Caki2 (cell line): ENCODE measurements at regions not wholly inside any gene's neighbourhood (a gene's known extent, or its start where the extent isn't known, plus 50 kb on each side); places are given as distances from the start of the nearest gene placed in this dataset.

Source experiments
- DNase-seq: peaks from one replicate; pipeline ENCODE4 v3.0.0-alpha.2; 2015; ENCODE audit warnings: low read depth
- in situ Hi-C: cut with HindIII; loops from 2 replicates; pipeline ENCODE4 v1.10.0; 2016; ENCODE audit warnings: low sequenced_read_pairs, low pct_unique_long_range_greater_than_20kb, mixed read lengths

DNA sequence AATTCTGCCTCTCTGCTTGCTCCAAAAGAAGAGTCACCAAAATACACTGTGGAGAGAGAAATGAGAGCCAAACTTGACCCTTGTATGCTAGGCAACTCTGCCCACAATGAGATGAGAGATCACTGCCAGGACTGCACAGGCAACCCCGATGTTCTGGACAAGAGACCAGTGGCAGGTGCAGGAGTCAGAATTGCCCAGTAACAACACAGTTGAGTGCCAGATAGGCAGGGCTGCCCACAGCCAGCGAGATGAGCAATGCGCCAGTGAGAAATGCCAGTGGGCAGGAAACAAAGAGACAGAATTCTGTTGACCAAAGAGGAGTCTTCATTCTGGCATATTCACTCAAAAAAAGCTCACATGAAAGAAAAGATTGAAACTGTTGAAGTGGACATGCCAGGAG lies 570.7 kb downstream of the CAAP1 start:
- in situ Hi-C loops: no loop called here
- DNase-seq: no peak

DNA sequence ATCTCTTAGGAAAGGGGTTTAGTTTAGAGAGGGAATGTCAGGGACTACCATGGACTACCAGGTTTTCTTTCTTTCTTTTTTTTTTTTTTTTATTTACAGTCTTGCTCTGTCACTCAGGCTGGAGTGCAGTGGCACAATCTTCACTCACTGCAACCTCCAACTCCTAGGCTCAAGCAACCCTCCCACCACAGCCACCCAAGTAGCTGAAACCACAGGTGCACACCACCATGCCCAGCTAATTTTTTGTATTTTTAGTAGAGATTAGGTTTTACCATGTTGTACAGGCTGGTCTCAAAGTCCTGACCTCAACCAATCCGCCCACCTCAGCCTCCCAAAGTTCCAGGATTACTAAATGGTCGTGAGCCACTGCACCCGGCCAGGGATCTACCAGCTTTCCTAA lies 572.7 kb downstream of the CAAP1 start:
- in situ Hi-C loops: no loop called here
- DNase-seq: no peak

DNA sequence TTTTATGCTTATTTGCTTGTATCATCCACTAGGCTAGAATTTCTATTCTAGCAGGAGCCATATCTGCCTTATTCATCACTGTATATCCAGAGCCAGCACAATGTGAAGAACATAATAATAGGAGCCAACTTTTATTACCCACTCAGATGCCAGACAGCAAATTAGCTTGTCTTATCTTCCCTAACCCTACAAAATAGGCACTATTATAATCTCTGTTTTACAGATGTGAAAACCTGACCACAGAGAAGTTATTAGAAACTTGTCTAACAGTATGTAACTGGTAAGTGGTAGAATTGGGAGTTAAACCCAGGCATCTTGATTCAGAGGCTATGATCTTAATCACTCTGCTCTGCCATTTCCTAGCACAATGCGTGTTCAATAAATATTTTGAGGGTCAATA lies 579.5 kb downstream of the CAAP1 start:
- no peak for DNase-seq
- in situ Hi-C loops: no loop called here

DNA sequence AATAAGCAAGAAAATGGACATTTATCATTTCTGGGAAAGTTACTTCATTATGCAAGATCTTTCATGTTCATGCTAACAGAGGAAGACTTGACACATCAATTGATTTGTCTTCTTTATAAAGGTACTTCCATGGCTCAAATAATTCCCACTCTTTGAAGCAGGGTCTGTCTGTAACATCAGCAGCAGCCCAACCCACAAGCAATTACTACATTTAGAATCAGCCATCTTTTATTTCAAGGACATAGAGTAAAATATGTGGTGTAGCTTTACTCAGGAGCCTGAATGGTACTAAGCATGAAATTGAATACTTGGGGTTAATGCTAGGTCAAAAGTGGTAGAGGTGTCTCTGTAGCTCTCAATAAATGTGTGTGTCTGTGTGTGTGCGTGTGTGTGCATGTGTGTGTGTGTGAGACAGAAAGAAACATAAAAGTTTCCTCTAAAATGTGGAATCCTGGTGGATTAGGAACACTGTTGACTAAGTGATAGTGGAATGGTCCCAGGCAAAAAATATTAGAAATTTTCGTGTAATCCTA lies 581.1 kb downstream of the CAAP1 start:
- no peak for DNase-seq
- in situ Hi-C loops: no loop called here

DNA sequence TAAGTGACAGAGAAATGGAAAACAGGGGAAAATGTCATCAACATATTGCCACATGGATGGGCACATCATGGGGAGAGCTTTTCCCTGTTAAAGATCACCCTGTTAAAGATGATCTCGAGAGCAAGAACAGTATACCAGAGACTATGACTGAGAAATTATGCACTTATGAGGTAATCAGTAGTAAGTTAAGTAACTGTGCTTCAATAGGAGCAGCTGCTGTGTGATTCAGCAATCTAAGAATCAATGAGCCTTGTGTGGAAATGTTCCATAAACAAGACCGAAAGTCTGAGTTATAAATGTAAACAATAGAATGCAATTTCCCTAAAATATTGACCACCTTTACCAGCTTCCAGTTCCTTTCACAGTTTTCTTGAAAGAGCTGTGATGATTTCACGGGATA lies 582.3 kb downstream of the CAAP1 start:
- DNase-seq: no peak
- in situ Hi-C loops: no loop called here

DNA sequence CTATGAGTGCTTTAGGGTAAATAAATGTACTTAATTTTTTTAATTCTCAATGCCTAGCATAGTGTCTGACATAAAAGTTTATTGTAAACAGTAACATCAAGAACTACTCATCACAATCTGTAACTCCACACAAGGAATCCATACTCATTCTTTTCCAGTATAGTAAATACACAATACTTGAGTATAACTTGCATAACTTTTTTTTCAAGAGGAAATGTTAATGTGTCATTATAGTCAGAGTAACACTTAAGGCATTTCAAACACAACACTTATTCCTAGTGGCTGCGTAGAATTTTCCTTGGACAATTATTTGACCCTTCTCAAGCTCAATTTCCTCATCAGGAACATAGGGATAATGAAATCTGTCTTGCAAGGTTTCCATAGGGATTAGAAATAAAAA lies 584.3 kb downstream of the CAAP1 start:
- DNase-seq: no peak
- in situ Hi-C loops: no loop called here

DNA sequence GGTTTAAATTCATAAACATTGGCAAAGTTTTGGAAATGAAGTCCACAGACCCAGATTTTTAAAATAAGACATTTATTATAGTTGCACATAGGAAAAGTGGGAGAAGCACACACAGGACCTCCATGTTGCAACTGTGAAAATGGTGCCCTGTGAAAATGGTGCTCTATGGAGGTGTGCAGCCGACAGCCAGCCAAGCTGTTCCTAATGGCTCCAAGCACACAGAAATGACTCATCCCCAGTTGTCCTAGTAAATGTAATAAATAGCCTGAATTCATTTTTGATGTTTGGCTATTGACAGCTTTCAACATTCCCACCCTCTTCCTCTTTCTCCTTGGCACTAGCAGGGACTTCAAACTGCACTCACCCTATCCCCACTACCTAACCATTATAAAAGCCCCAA lies 590.9 kb downstream of the CAAP1 start:
- in situ Hi-C loops: no loop called here
- DNase-seq: no peak

DNA sequence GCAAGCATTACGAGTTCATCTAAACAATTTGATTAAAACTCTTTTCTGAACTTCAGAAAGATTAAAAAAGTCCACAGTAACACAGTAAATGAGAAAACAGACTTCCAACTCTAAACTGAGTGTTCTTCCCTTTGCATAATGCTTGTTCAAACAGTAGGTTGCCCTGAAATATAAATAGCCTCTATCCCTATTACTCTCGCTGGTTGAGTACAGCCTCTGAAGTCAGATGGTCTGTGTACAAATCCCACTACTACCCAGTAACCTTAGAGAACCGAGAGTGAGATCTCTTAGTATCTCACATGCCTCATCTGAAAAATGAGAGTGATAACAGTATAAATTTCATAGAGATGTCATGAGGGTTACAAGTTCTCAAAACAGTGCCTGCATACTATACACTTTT lies 591.6 kb downstream of the CAAP1 start:
- no peak for DNase-seq
- in situ Hi-C loops: no loop called here

DNA sequence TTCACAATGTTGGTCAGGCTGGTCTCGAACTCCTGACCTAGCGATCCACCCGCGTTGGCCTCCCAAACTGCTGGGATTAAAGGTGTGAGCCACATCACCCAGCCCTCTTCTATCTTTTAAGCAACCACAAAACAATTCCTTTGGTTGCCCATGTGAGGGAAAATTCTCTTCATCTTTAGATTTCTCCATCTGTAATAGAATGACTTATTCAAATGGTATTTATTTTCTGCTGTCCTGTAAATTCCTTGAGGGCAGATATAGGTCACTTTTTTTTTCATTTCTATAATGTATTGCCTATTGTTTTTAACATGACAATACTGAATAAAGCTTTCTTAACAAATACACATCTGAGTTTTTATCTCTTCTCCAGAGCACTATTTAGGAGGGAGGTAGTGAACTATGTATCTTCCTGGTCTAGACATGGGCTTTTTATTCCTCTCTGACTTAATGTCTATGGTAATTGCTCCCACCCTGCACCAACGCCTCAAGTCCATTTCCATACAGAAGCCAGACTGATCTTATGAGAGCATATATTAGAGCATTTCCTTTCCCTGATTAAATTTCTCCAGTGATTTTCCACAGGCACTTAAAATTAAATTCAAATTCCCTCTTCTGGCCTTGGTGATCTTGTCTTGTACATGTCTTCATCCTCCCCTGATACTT lies 595.6 kb downstream of the CAAP1 start:
- DNase-seq: no peak

DNA sequence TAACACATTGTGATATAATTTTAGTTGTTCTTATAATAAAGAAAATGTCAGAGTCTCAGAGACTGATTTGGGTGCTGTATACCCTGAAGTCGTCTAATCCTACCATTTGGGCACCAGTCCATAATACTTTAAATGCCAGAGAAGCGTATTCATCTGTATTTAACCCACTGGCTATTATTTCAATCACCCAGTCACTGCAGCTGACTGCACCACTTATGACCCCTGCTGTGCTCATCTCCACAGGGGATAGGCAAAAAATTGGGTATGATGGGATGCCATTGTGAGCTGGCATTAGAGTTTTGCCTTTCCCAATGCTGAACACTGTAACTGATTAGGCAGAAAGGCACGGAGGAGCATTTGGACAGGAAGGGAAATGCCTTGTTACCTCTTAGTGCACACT lies 599.7 kb downstream of the CAAP1 start:
- in situ Hi-C loops: no loop called here

More for the DNA sequence above, 595.6 kb downstream of the CAAP1 start:
- in situ Hi-C loops: no loop called here

DNA sequence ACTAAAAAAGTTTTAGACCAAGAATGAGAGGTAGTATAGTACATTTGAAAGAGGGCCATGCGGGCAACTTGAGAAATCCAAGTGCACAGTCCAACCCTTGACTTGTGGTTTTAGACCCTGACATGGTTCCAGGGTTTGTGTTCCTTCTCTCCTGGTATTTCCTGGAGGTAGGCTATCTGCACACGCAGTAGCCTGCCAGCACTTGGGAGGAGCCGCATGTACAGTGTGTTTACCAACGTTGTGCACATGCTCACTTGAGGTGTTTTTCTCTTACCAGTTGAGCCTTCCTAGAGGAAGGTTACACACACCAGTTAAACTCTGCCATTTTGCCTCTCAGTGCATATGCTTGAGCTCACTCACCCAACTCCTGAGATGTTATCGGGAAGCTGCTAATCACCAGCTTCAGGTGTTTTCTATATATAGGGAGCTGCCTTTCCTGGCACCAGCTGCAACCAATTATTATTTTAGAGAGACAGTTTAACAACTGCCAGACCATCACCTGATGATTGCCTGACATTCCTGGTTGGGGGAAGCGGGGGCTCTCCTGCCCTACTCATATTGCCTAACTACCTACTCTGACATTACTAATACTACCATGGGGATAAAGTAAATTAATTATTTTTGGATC lies 593.4 kb upstream of the TUSC1 start:
- no peak for DNase-seq
- in situ Hi-C loops: no loop called here

More for the DNA sequence above, 599.7 kb downstream of the CAAP1 start:
- DNase-seq: peak; percentile 68

DNA sequence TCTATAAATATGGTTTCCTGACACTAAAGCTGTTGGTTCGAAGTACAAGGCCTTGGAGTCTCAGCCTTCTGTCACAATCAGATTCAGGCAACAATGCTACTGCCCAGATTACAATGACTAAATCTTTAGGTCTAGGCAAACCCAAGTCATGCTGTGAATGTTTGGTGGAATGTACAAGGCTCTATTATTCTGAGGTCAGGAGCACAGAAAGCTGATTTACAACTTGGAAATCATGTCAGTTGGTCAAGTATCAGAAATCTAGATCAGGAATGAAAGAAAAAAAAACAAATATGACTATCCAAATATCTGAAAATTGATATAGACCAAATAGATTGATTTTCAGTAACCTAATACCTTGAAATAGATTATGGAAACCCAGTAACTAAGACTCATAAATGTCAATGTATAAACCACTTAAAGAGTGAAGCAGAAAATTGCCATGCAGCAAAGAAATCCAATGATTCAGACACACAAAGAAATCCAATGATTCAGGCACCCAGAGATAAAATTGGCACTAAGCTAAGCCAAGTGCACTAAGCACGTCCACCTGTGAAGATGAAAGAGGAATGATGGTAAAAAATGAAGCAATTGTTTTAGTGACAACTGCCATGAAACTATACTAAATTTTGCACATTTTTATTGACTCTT lies 588.0 kb upstream of the TUSC1 start:
- DNase-seq: no peak
- in situ Hi-C loops: no loop called here

DNA sequence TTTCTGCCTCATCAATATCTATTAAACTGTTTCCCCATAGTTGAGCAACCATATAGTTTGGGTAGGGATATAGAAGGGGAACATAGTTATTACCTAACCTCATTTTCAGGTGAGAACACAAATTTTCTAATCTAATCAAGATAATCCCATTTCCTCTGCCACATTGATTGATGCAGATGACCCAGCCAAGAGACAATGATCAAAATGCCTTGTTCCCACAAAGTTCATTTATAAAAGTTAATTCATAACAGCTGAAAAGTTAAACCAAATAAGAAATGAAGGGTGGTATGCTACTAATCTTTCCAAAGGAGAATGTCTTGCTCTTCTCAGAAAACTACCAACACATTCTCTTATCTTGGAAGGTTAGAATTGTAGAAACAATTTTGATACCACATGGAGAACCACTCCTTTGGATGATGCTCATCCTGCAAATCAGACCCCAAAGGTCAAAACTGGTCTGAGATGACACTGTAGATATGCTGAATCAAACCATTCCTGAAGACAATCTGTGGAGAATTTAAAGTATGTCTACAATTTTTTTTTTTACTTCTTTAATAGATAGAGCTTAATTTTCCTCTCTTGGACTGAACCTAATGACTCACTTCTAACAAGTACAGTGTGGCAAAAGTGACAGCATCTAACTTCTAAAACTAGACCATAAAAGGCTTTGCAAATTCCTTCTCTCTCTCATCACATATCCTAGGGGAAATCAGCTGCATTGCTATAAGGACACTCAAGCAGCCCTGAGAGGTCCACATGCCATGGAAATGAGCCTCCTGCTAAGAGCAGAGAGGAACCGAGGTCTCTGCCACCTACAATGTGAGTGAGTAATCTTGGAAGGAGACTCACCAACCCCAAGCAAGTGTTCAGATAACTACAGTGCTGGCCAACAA lies 586.7 kb upstream of the TUSC1 start:
- peak; percentile 71 for DNase-seq
- in situ Hi-C loops: no loop called here

DNA sequence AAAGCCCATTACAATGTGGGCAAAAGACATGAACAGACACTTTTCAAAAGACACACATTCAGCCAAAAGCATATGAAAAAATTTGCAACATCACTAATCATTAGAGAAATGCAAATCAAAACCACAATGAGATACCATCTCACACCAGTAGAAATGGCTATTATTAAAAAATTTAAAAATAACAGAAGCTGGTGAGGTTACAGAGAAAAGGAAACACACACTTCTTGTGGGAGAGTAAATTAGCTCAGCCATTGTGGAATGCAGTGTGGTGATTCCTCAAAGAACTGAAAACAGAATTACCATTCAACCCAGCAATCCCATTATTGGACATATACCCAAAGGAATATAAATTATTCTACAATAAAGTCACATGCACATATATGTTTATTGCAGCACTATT lies 585.2 kb upstream of the TUSC1 start:
- in situ Hi-C loops: no loop called here

DNA sequence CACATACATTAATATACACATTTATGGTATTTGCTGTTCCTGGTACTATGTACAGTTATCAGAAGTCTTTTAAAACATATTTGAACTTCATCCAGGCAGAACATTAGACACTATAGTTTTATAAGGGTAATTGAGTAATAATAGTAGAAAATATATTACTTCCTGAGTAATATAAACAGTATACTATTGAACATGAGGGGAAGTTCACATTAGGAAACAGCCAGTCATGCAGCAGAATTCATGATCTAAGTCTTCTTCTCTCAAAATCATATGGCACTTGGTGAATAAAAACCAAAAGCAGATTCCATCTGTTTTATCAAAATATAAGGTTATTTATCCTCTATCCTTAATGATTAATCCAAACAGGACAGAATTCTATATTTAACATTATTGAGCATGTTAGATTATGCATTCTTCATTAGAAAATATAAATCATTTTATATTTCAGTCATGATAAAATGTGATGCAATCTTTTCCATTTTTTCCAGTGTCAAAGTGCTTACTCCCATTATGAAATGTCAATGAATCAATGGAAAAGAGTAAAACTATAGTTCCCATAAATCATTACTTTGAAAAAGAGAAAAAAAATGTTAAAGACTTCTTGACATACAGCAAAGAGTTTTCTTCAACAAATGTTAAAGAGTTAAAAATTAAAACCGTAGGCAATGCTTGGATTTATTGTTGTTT lies 584.3 kb upstream of the TUSC1 start:
- in situ Hi-C loops: no loop called here
- DNase-seq: no peak

More for the DNA sequence above, 585.2 kb upstream of the TUSC1 start:
- DNase-seq: no peak

DNA sequence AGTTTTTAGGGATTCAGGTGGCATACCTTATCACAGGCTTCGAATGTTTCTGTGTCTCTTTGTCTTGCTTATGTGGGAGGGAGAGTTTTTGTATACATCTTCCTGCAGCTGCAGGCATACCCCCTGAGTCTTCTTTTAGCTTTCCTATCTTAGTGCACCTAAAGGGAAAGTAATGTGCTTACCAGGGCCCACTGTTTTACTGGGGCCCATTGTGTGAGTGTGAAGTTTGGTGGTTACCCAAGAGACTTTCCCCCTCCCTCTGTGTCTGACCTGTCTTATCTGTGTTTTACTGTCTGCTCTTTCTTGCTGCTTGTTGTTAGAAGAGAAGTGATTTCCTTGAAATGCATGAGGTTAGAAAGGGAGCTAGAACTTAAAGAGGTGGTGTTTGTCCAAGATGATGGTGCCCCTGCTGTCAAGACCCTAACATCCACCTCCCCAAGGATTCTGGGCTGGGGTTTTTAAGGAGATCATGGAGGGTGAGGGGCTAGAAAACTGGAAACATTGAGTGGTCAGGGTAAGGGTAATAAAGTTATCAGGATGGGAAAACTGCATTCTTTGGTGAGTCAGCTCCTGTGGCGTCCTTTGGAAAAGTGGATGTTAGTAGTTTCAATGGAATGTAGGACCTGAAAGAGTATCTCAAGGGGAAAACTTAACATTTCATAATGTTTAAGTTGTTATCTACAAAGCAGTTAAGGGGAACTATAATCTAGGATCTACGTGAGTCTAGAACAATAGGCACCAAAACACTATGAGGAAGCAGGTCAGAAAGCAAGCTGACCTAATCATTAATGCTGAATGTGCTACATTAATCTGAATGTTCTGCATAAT lies 583.5 kb upstream of the TUSC1 start:
- peak; percentile 80 for DNase-seq
- in situ Hi-C loops: no loop called here

DNA sequence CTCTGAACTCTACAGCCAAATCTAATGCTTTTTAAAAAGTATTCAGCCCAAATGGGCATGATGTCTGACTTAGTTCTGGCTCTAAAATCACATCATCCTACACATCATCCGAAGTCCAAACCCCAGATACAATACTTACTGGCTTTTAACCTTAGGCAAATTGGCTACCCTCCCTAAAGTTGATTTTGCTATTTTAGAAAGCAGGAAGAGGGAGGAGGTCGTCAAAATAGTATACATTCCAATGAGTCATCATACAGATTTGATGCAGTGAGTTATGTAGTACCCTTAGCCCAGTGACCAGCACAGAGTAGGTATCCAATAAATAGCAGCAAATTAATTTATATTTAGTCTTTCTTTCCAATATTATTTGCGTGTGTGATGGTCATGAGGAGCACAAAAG lies 582.0 kb upstream of the TUSC1 start:
- in situ Hi-C loops: no loop called here
- DNase-seq: no peak
